NCI-H524 (cell line): ENCODE measurements at regions not wholly inside any gene's neighbourhood (a gene's known extent, or its start where the extent isn't known, plus 50 kb on each side); places are given as distances from the start of the nearest gene placed in this dataset.
A peak's percentile ranks its signal among the peaks of the same experiment; 100 is the strongest.

Experiments
- DNase-seq, 2 experiments: peaks; one replicate each; lab custom pipeline; 2025; lab: John Stamatoyannopoulos, UW

- DNase-seq = no peak
These were observed 441.4 kb downstream of the PDCD6IP start for GRCh38 chr3:34239875-34240274.

GRCh38 chr3:34247401-34247800, 449.0 kb downstream of the PDCD6IP start:
- no peak for DNase-seq

DNA sequence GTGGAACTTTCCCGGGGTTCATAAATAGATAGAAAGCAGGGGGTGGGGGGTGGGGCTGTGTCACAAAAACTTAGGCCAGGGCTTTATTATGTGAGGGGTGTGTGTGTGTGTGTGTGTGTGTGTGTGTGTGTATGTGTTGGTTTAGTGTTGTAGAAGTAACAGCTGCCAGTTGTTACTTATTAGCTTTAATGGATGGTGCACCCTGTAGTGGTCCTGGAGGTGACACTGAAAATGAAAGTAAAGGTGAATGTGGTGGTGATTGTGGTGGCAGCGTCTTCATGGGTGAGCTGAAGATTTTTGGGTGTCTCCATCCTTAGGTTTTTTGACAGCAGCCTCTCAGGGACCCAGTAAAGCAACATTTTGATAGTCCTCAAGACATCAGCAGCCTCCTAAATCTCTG, 449.9 kb downstream of the PDCD6IP start:
- DNase-seq = no peak

DNA sequence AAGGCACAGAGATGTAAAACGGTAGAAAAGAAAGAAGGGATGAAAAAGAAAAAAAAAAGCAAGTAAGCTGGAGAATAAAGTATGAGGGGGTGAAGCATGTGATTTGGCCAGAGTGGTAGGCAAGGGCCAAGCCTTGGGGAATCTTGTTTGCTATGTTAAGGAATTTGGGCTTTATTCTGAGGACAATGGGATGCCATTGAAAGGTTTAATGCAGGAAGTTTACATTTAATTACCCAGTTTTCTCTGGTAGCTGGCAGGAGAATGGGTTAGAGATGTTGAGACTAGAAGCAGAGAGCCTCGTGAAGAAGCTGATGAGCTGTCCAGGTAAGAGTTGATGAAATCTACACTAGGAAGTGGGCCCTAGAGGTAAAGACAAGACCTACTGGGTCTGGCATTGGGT, 455.9 kb downstream of the PDCD6IP start:
- DNase-seq = no peak

DNA sequence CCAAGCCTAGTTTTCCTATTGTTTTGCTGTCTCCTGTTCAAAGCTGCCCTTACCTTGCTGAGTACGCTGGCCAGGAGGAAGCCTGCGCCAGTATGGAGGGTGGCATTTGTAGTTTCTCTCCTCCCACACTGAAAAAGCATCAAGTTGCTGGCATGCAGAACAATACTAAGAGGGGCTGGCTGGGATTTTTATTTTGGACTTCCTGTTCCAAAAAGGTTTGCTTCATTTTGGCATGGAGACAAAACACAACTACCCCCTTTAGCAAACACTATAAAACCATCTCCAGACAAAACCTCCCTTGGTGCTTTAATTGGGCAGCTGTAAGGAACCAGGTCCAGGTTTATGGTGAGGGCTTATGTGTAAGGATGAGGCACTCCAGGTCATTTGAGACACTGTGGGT, 457.6 kb downstream of the PDCD6IP start:
- DNase-seq = no peak

DNA sequence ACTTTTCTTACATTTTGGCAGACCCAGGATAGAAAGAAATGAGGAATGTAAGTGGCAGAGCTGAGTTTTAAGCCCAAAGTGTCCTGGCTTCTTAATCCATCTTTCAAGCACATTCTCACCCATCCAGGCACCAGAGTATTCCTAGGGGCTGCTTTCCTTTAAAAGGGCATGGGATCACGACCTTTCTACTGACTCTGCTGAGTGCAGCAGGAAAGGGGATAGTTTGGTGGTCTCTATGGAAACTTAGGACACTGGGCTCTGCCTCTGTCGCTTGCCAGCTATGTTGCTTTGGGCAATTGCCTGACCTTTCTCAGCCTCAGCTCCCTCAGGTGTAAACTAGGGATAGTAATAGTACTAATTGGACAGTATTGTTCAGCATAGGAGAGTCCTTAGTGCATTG, 458.4 kb downstream of the PDCD6IP start:
- no peak for DNase-seq

GRCh38 chr3:34258271-34258998, 460.0 kb downstream of the PDCD6IP start:
- no peak for DNase-seq

- peak in 1 of 2 experiments; percentile 48 for DNase-seq
These were observed 462.0 kb downstream of the PDCD6IP start for GRCh38 chr3:34260271-34261000.

GRCh38 chr3:34261001-34261385, 462.6 kb downstream of the PDCD6IP start:
- no peak for DNase-seq

DNA sequence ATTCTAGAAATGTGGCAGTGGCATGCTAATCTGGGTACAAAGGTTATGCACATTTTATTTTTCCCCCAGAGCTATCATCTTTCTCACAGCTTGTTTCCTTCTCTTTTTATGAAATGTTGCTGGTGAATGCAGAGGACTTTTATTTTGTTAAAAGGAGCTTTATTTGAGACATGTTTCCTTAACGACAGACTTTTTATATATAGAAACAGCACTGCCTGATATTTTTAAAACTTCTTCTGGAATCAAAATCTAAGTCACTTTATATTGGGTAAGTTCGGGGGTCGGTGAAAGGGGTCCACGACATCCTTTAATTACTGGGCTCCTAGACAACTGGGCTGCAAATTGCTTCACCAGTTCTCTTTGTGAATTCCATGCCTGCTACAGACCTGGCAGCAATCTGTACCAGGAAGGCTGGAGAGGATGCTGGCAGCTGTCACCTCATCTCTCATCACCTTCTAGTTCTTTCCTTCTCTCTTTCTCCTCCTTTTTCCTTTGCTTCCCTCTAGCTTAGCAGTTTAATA, 464.7 kb downstream of the PDCD6IP start:
- no peak for DNase-seq

DNA sequence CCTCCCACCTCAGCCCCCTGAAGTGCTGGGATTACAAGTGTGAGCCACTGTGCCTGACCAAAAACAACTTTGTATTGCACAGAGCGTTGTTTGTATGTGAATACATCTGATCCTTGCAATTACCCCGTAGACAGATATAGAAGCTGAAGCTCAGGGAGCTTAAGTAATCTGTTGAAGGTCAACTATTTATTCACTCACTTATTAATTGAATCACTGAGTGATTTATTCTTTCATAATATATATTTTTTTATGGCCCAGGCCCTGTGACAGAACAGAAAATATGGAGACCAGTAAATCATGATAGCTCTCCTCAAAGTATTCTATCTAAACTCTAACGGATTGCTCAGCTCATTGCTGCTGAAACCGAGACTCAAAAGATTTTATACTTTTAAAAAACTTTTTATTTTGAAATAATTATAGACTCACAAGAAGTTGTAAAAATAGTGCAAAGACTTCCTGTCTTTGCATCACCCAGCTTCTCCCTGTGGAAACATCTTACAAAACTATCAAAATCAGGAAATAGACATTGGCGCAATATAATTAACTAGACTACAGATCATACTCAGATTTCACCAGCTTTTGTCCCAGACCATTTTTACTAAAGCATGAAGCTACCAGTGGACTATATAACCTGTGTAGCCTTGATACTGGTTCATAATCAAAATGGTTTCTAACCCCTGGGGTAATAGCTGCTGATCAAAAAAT, 466.1 kb downstream of the PDCD6IP start:
- no peak for DNase-seq

GRCh38 chr3:34267088-34267487, 468.7 kb downstream of the PDCD6IP start:
- no peak for DNase-seq

GRCh38 chr3:34268032-34268709, 469.7 kb downstream of the PDCD6IP start:
- DNase-seq = no peak

- DNase-seq = no peak
These were observed 477.4 kb downstream of the PDCD6IP start for GRCh38 chr3:34275811-34276210.

GRCh38 chr3:34276342-34276741, 477.9 kb downstream of the PDCD6IP start:
- DNase-seq = no peak

DNA sequence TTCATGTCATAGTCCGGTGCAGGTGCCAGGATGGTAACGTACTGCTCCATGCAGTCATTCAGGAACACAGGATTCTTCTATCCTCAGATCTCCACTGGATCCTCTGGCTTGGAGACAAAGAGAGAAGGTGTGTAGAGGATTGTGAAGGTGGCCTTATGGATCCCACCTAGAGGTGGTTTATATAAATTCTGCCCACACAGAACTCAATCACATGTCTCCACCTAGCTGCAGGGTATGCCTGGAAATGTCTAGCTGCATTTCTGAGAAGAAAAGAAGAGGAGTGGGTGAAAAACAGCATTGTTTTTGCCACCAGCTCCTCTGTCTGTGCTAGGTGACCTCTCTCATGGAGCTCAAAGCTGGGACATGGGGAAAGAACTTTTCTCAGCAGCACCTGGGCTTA, 478.7 kb downstream of the PDCD6IP start:
- no peak for DNase-seq

GRCh38 chr3:34279901-34280300, 481.5 kb downstream of the PDCD6IP start:
- DNase-seq = no peak

DNA sequence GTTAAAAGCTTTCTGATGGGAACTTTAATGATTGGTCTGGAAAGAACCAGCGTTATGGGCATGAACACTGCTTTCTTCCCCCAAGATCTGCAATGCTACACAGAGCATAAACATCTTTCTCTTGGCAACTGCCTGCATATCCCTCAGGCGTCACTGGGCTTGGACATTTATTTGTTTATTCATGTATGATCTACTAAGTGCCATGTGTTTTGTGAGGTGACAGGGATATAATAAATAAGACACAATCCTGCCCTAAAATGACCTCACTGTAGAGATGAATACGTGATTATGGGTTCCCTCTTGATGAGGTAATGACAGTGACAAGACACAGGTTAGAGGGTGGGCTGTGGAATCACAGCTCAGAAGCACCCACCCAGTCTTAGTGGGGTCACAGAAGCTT, 485.3 kb downstream of the PDCD6IP start:
- DNase-seq = no peak

GRCh38 chr3:34284959-34285826, 486.8 kb downstream of the PDCD6IP start:
- no peak for DNase-seq

DNA sequence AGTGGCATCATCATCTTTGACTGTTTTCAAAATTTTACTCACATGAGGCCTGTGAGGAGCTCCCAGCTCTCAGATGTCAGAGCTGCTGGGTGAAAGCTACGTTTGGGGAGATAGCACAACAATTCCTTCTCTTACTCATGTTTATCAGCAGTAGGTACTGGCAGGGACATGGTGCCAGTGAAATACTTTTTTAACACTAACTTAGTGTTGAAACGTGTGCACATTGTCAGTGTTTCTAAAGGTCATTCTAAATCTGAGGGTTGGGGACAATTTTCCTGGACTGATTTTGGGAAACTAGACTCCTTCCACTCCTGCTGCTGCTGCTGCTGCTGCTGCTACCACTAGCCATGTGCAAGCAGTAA, 487.4 kb downstream of the PDCD6IP start:
- no peak for DNase-seq

GRCh38 chr3:34292605-34293300, 494.3 kb downstream of the PDCD6IP start:
- no peak for DNase-seq
